Activated CD4-positive, alpha-beta T cell treated with anti-CD3 and anti-CD28 coated beads, Interleukin-2, amount 50 U/mL, for 48 hours (primary cell): ENCODE measurements at regions not wholly inside any gene's neighbourhood (a gene's known extent, or its start where the extent isn't known, plus 50 kb on each side); places are given as distances from the start of the nearest gene placed in this dataset.
"Not testable (repeated sequence)": the region's sequence is repeated elsewhere in the genome, so short reads cannot be mapped to it uniquely, and the experiment has no call there.

Source experiments
- DNase-seq, 2 experiments: peaks; one replicate each; pipeline ENCODE4 v3.0.0-alpha.2; 2020

DNA sequence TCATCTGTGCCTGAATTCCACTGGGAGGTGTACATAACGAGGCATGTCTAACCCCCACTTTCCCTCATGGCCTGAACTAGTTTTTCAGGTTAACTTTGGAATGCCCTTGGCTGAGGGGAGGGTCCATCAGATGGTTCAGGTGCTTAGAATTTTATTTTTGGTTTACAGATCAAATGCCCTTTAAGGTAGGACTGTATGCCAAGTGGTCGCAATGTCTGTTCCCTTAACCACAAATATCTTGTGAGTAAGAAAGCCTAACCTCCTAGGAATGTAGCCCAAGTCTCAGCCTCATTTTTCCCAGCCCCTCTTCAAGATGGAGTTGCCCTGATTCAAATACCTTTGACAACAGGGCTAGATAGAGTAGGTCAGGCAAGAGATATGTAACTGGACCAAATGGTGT lies 78.4 kb downstream of the RNASET2 start:
- DNase-seq = no peak

DNA sequence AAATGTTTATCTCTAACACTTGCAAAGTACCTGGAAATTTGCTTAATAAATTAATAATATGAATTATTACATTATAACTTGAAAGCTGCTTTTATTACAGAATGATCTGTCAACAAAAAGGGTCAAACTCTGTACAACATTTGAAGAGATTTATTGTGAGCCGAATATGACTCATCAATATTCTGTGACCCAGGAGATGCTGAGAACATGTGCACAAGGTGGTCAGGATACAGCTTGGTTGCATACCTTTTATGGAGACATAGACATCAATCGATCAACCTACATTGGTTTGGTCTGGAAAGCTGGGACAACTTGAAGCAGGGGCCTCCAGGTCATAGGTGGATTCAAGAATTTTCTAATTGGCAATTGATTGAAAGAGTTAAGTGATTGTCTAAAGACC lies 79.0 kb downstream of the RNASET2 start:
- DNase-seq = no peak

DNA sequence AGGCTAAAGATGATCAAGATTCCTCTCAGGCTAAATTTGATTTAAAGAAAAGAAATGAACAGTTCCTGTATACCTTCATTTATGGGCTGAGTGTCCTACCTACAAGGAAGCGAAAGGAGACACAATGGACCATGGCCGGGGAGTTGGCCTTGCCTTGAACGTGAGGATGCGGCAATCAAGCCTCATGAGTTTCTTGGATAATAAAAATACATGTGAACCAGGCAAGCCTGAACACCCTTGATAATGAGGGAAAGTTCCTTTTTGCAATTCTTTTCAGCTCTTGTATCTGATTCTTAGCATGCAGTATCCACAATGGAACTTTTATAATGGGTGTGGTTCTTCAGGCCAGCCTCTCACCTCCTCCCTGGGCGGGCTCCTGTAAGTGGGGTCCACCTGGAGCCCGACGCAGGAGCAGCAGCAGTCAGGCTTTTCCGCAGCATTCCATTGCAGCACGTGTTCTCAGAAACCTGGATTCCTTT lies 83.8 kb downstream of the RNASET2 start:
- DNase-seq = no peak

DNA sequence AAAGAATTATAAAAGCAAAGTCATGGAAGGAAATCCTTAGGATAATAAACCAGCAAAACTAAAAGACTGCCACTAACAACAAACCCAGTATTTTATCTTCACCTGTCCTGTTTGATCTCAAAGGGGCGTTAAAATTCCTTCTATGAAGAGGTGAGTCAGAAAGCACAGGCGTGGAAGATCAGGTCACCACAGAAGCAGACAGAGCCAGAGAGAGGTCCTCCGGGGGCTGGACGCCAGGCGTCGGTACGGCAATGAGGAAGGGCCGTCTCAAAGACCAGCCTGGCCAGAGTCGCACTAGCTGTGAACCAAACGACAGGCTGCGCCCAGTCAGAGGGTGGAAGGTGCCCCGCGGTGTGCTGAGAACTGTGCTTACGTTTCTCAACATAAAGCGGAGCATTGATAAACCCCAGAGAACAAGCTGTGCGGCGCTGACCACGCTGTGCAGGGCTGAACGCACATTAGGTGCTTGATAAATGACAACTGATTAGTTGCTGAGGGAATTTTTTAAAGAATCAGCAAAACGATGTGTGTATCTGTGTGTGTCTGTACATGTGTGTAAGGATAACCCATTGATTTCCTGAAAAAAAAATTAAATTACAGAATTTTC lies 85.6 kb downstream of the RNASET2 start:
- DNase-seq = no peak

DNA sequence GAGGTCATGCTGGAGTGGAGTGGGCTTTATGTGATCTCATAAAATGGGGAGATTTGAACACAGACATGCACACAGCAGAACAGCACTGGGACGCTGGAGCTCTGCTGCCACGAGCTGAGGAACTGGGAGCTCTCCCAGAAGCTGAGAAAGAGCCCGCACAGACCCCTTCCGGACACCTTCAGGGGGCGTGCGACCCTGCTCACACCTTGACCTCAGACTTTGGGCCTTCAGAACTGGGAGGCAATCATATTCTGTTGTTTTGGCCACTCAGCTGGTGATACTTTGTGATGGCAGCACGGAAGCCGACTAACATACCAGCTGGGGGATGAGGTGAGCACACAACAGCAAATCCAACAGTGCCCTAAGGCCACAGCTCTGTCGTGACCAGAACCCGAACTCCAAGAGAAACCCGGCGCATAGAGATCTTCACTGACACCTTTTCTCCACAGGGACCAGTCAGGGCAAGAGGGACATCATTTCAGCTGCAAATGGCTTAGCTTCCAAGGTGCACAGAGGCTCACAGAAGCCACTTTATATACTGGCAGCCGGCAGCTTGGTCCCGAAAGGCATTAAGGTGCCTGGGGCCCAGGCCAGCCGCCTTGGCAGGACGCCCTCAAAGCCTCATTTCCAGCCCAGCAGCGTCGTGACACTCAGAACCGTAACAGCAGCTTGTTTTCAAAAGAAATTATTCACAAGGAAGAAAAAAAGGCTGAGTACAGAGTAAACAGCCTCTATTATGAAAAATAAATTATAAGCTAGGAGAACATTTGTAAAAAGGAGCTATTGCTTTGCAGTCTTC lies 89.3 kb downstream of the RNASET2 start:
- DNase-seq = no peak

DNA sequence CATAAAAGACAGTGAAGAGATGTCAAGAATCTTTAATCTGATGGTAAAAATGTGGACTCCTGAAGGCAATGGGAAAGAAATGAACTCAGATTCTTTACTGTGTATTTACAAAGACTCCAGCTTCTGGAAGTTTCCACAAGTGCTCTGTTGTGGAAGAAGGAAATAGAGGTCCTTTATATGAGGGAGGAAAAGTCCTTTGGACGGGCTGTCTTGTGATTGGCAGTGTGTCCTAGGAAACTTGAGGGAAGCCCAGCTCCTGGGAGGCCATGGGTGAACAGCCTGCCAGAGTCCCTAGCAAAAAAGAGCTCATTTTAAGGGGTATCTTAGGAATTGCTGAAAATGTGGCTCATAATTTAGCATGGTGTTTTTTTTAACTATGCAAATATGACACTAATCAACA lies 92.0 kb downstream of the RNASET2 start:
- DNase-seq = no peak

DNA sequence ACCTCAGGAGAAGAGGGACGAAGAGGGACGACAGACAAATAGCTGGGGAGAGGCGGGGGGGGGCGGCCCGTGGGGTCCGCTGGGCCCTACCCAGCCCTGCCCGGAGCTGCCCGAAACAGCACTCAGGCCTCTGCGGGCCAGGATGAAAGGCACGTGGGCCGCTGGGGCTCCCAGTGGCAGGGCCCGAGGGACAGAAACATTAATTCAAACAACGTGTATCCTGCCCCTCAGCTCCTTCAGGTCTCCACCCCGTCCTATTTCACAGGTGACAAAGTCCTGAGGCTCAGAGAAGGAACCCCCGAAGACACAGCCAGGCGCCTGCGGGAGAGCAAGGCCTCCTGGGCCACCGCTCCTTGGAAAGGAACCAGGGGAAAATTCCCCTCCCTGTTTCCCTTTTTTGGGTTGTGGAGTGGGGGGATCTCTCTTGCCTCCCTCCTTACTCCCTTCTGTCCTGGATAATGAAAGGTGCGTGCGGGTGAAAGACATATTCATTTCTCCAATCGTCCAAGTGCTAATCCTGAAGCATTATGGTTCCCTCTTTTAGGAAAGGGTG lies 93.3 kb downstream of the RNASET2 start:
- no peak for DNase-seq

DNA sequence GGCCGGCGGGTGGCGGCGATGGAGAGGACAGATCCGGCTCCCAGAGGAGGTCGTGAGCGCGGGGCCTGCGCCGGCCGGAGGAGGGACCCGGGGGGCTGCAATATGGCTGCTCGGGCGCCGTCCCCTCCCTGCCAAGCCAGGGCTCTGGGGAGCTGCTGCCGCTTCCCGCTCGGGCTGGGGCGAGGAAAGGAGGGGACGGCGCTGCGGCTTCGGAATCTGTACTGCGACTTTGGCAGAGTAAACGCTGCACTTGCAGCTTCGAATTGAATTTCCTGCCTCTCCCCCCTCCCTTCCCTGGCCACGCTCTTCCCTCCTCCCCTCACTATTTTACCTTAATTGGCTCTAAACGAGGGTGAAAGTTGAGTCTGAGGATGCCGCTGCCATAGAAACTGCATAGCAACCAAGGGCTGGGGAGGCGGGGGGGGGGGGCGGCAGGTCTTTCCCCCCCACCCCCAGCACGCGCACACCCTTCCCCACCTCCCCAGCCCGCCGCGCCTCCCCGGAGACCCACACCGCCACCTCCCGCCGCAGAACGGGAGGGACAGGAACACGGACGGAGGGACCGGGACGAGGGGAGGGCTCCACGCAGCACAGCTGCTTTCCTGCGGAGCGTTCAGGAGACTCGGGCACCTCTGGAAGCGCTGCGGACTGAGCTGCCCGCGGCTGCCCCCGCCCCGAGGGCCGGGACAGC lies 93.9 kb downstream of the RNASET2 start:
- peak; percentile 29 to 38 for DNase-seq

DNA sequence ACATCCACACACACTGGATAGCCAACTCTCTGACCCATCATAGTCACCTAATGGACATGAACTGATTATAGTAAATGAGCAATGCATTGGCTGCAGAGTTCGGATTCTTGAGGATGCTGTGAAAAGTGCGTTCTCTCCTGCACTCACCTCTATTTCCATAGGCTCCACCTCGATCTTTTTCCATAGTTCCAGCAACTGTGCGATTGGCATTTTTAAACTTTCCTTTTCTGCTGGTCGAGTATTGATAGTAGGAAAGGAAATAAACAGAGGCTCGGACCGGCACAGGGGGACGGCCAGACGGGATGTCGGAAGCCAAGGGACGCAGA lies 94.4 kb downstream of the RNASET2 start:
- no peak for DNase-seq

DNA sequence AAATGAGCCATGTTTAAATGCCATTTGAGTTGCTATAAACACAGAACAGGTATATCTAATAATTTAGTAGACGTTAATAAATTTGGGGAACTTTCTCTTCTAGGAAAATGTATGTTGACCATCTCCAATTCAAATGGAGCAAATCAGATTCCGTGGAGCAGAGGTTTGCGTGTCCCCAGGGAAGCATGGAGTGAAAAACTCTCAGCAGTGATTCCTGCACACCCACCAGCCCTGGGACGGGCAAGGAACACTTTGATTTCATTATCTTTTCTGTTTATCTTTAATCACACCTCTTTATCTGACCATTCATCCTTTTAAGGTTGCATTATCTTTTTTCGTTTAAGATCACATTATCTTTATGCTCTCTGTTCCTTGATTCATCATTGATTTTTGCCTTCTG lies 95.0 kb downstream of the RNASET2 start:
- DNase-seq = no peak

DNA sequence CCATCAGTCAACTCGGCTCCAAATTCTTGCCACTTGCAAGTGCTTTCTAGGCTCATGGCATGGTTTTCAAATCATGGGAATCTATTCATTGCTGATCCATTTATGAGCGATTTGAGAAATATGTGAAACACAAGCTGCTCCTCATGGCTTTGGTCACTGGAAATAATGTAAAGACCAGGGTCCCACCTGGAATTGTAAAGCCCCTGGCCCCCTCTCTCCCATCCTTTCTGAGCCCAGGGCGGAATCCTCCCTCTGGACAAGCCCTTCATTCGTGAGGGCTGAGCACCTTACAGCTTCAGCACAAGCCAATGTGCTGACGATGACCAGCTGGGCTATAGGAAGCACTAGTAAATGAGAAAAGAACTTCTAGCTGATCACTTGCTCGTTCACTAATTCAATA lies 96.0 kb downstream of the RNASET2 start:
- DNase-seq = no peak

DNA sequence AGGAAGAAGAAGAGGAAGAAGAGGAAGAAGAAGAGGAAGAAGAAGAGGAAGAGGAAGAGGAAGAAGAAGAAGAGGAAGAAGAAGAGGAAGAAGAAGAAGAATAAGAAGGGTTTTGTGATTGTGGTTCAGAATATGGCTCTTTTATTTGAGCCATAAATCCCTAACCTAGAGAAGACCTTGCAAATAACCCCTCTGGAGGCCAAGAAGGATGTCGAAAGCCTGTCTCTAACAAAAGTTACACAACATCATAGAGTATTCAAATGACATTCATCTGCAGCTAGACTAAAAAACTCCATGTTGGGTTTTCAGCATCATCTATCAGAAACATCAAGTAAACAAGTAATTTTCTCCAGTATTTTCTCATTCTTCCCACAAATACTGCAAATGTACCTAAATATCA lies 100.9 kb downstream of the RNASET2 start:
- DNase-seq = no peak

DNA sequence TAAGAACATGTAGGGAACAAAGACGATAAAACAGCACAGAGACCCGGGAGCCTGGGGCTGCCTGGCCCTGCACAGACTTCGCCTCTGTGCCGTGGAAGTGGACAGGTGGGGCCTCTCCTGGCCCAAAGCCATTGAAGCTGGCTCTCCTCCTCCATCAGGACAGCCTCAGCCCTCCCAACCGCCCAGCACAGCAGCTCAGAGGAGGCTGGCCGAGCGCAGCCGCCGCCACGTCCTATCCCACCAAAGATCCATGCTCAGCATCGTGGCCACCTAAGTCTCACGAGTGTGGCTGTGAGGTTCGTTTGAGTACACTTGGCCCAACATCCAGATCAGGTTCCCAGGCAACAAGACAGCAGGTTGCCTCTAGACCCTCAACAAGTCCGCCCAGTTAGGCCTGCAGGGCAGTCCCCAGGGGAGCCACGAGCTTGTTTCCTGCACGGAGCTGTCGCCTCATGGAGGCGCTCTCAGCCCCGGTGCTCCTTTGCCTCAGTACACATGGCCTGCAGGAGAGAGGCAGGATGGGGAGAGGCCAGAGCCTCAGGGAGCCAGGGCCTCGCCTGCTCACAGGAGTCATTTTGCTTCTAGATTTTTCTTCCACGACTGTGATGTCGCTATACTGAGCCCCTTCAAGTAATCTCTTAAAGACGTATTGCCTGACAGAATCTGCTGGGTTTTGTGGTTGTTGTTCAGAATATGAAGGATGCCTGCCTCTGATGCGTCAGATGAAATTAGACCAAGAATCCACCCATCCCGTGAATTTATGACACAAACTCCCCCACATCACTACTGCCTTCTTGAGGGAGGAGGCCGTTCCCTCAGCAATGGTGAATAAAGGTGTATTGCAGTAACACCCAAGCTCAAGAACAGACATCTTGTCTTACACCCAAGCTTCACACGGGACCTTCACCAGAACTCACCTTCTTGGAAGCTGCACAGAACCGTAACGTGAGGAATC lies 102.7 kb downstream of the RNASET2 start:
- no peak for DNase-seq

DNA sequence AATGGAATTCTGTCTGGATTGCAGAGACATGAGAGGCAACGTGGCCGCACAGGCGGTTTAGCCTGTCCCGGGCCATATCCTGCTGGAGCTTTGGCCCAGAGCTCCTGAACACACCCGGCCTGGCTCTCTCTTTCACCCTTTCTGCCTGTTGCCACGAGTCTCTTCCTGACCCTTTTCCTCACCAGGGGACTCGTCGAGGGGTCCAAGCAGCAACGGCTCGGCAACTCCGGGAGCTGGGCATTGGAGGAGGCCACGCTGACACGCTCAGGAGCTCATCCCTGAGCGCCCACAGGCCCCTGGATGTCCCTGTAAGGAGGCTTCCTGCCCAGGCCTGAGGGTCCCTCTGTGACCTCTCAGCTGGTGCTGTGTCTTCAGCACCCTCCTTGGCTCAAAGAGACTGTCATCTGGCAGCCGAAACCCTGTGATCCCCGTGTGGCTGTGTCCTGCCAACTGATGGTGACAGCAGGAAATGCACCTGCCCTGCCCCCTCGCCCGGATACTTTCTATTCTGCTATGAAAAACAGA lies 103.8 kb downstream of the RNASET2 start:
- DNase-seq = no peak

DNA sequence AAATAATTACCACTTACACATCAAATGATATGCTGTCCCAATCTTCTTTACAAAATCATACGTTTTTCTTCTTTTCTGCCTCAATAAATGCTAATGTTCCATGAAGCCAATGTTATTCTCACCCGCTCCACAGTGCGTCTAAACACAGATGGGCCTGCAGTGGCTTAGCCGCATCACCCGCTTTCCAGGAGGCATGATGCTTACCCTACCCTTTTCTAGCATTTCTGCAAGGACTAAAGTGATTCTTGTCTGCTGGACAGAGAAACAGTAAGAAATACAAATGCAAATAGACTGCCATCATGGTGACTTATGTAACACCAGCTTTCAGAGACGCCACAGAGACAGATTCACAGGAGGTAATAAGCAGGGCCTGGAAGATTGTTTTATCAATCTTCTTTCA lies 104.4 kb downstream of the RNASET2 start:
- DNase-seq = no peak

DNA sequence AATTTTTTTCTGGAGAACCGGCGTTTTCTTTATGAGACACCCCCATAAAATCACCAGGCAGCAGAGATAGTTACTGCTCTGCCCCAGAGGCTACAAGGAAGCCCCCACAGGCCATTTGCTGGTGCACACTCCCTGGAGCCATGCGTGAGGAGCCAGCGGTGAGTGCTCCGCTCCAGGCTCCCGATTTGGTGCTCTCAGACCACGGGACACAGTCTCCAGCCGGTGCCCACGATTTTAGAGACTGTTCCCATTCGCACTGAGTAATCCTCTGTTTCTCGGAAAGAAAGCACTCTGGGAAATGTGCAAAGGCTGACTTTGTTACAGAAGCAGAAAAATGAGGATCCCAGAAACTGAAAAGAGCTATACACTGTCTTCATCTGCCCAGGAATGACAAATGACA lies 104.9 kb downstream of the RNASET2 start:
- DNase-seq = no peak

DNA sequence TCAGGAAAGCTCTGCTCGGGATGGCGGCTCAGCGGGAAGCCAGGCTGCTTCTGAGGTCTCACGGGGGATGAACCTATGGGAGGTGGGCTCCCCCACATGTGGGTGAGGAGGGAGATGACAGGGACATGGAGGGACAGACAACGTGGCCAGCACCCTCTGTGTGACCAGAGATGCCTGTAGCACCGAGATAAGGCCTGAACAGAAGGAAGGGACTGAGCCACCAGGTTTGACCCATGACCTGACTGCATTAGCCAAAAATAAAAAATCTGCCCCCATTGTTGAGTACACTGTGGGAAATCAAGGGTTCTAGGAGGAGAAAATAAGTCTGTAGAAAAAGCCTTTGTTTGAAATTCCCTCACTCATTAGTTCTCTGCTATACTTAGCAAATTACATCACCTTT lies 105.7 kb downstream of the RNASET2 start:
- DNase-seq = no peak

DNA sequence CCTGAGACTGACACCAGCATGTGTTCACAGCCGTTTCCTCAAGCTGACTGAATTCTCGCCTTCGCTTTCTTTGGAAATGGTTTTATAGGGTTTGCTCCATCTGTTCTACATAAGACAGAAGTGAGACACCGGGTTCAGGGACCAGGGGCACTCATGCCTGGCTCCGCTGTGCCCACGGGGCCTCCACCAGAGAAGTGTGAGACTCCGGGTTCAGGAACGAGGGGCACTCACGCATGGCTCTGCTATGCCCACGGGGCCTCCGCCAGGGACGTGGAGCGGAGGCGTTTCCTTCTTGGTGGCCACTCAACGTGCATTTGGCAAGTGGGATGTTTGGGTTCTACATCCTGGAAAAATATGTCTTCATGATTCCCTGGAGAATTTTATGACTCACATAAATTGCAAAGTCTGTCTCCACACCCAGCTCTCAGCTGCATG lies 106.6 kb downstream of the RNASET2 start:
- DNase-seq = no peak

DNA sequence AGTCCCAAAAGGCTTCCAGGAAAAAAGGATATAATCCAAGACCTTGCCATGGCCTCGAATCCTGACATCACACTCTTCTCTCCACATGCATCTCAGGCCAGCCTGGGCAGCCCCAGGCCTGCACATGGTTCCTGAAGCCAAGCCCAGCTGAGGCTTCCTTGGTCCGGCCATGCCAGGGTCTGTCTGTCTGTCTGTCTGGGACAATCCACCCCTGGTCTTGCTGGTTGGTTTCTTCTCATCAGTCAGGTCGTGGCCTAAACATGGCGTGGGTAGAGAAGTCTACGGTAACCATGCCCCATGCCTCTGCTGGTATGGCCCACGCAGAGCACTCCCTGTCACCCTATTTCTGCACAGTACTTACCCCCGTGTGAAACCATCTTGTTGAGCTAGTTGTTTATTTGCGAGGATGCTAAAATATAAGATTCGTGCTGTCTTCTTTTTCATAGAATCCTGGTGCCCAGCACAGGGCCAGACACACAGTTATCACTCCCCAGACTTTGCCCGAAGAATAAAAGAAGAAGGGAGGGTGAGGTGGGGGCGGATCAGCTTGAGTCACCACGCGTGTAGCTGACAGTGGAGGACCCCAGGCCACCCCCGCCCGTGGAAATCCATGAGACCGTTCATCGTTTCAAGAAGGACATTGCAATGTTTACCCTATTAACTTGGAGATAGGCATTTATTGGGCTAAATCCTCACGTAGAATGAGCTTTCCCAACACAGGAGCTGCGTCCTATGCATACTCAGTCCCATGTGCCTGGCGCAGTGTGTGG lies 107.2 kb downstream of the RNASET2 start:
- no peak for DNase-seq

DNA sequence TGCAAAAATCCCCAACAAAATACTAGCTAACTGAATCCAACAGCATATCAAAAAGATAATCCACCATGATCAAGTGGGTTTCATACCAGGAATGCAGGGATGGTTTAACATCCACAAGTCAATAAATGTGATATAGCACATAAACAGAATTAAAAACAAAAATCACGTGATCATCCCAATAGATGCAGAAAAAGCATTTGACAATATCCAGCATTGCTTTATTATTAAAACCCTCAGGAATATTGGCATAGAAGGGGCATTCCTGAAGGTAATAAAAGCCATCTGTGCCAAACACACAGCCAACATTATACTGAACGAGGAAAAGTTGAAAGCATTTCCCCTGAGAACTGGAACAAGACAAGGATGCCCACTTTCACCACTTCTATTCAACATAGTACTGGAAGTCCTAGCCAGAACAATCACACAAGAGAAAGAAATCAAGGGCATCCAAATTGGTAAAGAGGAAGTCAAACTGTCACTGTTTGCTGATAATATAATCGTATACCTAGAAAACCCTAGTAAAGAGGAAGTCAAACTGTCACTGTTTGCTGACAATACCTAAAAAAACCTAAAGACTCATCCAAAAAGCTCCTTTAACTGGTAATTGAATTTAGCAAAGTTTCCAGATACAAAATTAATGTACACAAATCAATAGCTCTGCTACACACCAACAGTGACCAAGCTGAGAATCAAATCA lies 109.8 kb downstream of the RNASET2 start:
- not testable (repeated sequence) for DNase-seq

DNA sequence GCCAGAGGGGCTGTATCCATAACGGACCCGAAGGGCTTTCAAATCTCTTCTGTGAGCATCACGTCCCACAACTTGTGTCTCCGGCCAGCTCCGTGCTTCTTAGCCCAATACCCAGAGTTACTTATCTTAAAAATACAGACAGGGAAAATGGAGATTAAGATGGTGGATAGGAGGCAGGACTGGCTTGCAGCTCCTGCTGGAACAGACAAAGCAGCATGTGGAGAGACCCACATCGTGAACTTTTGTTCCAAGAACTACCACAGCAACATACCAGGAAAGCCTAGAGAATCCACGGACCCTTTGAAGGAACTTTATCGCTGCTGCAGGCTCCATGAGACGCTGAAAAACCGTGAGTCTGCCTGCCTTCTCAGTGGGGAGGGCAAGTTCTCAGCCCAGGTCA lies 113.7 kb downstream of the RNASET2 start:
- no peak for DNase-seq
